Osteoblast (primary cell): ENCODE measurements at regions not wholly inside any gene's neighbourhood (a gene's known extent, or its start where the extent isn't known, plus 50 kb on each side); places are given as distances from the start of the nearest gene placed in this dataset.

Experiments
- DNase-seq: peaks from one replicate; pipeline ENCODE4 v3.0.0; 2011; ENCODE audit warnings: low spot score, mixed read lengths; ENCODE audit not compliant: insufficient read length; ENCODE audit errors: missing footprints
- H2AFZ ChIP-seq: 2 replicates; pipeline ENCODE4 v1.6.0; 2011; ENCODE audit warnings: mild to moderate bottlenecking, low read length
- H3K27ac ChIP-seq: 2 replicates; pipeline ENCODE4 v1.5.1; 2011; ENCODE audit warnings: mild to moderate bottlenecking, low read depth, low read length, moderate library complexity
- H3K27me3 ChIP-seq: 2 replicates; pipeline ENCODE4 v1.6.0; 2012; ENCODE audit warnings: mild to moderate bottlenecking, control low read depth, inconsistent platforms, low read length, moderate library complexity; ENCODE audit not compliant: insufficient read depth
- H3K36me3 ChIP-seq: 2 replicates; pipeline ENCODE4 v1.5.1; 2011; ENCODE audit warnings: mild to moderate bottlenecking, low read length, control low read depth, moderate library complexity; ENCODE audit not compliant: insufficient read depth
- H3K4me1 ChIP-seq: 2 replicates; pipeline ENCODE4 v1.5.1; 2011; ENCODE audit warnings: mild to moderate bottlenecking, low read length, control low read depth, moderate library complexity; ENCODE audit not compliant: insufficient read depth
- H3K4me2 ChIP-seq: 2 replicates; pipeline ENCODE4 v1.6.0; 2011; ENCODE audit warnings: mild to moderate bottlenecking, low read length; ENCODE audit not compliant: insufficient read depth
- H3K4me3 ChIP-seq: fragments of 200-600 bp; sonication (generic); 3 replicates; pipeline ENCODE4 v1.5.1; 2012; ENCODE audit warnings: mild to moderate bottlenecking, low read length, inconsistent platforms; ENCODE audit not compliant: insufficient read depth
- H3K79me2 ChIP-seq: 2 replicates; pipeline ENCODE4 v1.6.0; 2012; ENCODE audit warnings: mild to moderate bottlenecking, low read length, control low read depth, inconsistent platforms; ENCODE audit not compliant: insufficient read depth
- H3K9me3 ChIP-seq: 2 replicates; pipeline ENCODE4 v1.5.1; 2011; ENCODE audit warnings: low read depth, low read length, control low read depth
- H4K20me1 ChIP-seq: 2 replicates; pipeline ENCODE4 v1.6.0; 2012; ENCODE audit warnings: mild to moderate bottlenecking, low read length, control low read depth; ENCODE audit not compliant: insufficient read depth
- TF ChIP-seq, protein P1 (sequence below): IDR thresholded peaks from 2 replicates; pipeline ENCODE4 v1.5.1; 2011; ENCODE audit warnings: mild to moderate bottlenecking, low read depth, low read length, moderate library complexity; ENCODE audit errors: extremely low read depth

- no peaks in the 10 kb centered on the region for H4K20me1 ChIP-seq
- H3K27ac ChIP-seq: no peak overlapping the region
- H2AFZ ChIP-seq: no peak overlapping the region
- H3K79me2 ChIP-seq: no peaks in the 10 kb centered on the region
- no peak overlapping the region for H3K4me3 ChIP-seq
- no peaks in the 10 kb centered on the region for H3K4me1 ChIP-seq
- H3K4me2 ChIP-seq: no peak overlapping the region
- H3K27me3 ChIP-seq: no peaks in the 10 kb centered on the region
- no peak for DNase-seq
- no peaks in the 10 kb centered on the region for H3K36me3 ChIP-seq
- TF ChIP-seq, protein P1, sequence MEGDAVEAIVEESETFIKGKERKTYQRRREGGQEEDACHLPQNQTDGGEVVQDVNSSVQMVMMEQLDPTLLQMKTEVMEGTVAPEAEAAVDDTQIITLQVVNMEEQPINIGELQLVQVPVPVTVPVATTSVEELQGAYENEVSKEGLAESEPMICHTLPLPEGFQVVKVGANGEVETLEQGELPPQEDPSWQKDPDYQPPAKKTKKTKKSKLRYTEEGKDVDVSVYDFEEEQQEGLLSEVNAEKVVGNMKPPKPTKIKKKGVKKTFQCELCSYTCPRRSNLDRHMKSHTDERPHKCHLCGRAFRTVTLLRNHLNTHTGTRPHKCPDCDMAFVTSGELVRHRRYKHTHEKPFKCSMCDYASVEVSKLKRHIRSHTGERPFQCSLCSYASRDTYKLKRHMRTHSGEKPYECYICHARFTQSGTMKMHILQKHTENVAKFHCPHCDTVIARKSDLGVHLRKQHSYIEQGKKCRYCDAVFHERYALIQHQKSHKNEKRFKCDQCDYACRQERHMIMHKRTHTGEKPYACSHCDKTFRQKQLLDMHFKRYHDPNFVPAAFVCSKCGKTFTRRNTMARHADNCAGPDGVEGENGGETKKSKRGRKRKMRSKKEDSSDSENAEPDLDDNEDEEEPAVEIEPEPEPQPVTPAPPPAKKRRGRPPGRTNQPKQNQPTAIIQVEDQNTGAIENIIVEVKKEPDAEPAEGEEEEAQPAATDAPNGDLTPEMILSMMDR: no peak
- no peaks in the 10 kb centered on the region for H3K9me3 ChIP-seq
These were observed 1247.8 kb downstream of the BRD1 start for GRCh38 chr22:48579928-48580309.

DNA sequence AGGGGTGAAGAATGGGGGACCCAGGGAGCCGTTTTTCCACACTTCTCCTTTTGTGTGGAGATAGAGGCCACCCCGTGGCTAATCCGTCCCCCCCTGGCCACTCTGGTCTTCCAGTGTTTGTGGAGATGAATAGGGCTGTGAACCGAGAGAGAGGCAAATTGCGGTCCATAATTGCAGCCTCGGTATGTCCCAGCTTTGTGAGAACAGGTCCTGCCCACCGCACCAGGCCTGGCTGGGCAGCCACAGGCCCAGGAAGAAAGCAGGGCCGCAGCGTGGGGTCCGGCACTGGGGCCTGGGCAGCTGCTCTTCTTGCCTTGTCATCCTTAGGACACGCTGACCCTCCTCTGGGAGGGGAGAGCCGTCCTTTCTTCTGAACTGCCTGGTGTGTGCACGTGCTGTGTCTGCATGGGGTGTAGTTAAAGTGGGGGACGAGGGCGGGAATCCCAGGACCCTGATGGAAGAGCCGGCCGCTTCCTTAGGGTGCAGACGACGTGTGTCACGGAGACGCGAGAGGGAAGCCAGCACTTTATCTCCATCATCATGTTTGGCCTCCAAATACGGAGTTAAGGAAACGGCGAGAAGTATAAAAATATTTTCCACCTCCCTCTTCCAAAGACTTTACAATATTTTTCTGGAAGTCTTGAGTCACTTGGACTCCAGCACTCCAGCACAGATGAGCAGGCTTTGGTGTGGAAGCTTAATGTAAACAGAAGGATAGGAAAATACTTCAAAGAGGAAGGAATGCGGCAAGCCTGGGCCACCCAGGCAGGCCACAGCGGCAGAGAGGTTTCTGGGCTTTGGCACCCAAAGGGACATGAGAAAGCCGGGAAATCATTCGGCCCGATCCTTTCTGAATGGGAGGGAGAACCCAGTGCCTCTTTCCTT, 1248.4 kb downstream of the BRD1 start:
- H3K9me3 ChIP-seq: no peaks in the 10 kb centered on the region
- no peak overlapping the region for H3K4me2 ChIP-seq

GRCh38 chr22:48578138-48579042, 1249.3 kb downstream of the BRD1 start:
- H3K4me2 ChIP-seq: no peak overlapping the region
- H3K4me3 ChIP-seq: no peak overlapping the region
- no peaks in the 10 kb centered on the region for H3K79me2 ChIP-seq
- H2AFZ ChIP-seq: no peak overlapping the region
- no peak overlapping the region for H3K27ac ChIP-seq
- no peaks in the 10 kb centered on the region for H4K20me1 ChIP-seq
- no peak for DNase-seq
- no peaks in the 10 kb centered on the region for H3K27me3 ChIP-seq
- TF ChIP-seq, protein P1: no peak
- no peaks in the 10 kb centered on the region for H3K36me3 ChIP-seq
- H3K9me3 ChIP-seq: no peaks in the 10 kb centered on the region
- H3K4me1 ChIP-seq: no peaks in the 10 kb centered on the region

More for the DNA sequence above, 1248.4 kb downstream of the BRD1 start:
- H3K36me3 ChIP-seq: no peaks in the 10 kb centered on the region
- DNase-seq: no peak
- H3K79me2 ChIP-seq: no peaks in the 10 kb centered on the region
- no peak overlapping the region for H3K27ac ChIP-seq
- H3K4me3 ChIP-seq: no peak overlapping the region
- no peak overlapping the region for H2AFZ ChIP-seq
- H3K27me3 ChIP-seq: no peaks in the 10 kb centered on the region
- no peaks in the 10 kb centered on the region for H4K20me1 ChIP-seq
- H3K4me1 ChIP-seq: no peaks in the 10 kb centered on the region
- TF ChIP-seq, protein P1: no peak

GRCh38 chr22:48577691-48578090, 1250.0 kb downstream of the BRD1 start:
- no peak overlapping the region for H3K4me2 ChIP-seq
- H4K20me1 ChIP-seq: no peaks in the 10 kb centered on the region
- no peaks in the 10 kb centered on the region for H3K4me1 ChIP-seq
- H2AFZ ChIP-seq: no peak overlapping the region
- H3K9me3 ChIP-seq: no peaks in the 10 kb centered on the region
- no peaks in the 10 kb centered on the region for H3K79me2 ChIP-seq
- no peaks in the 10 kb centered on the region for H3K27me3 ChIP-seq
- no peaks in the 10 kb centered on the region for H3K36me3 ChIP-seq
- TF ChIP-seq, protein P1: no peak
- no peak overlapping the region for H3K27ac ChIP-seq
- H3K4me3 ChIP-seq: no peak overlapping the region
- no peak for DNase-seq
